Smooth muscle cell of the brain vasculature (primary cell): ENCODE measurements at regions not wholly inside any gene's neighbourhood (a gene's known extent, or its start where the extent isn't known, plus 50 kb on each side); places are given as distances from the start of the nearest gene placed in this dataset.
"Not testable (repeated sequence)": the region's sequence is repeated elsewhere in the genome, so short reads cannot be mapped to it uniquely, and the experiment has no call there.

Experiments used
- DNase-seq: peaks from one replicate; pipeline ENCODE4 v3.0.0-alpha.2; 2012; ENCODE audit warnings: low read depth, low spot score

- no peak for DNase-seq
Observed at GRCh38 chr22:27580311-27580897, 221.2 kb downstream of the MN1 start.

GRCh38 chr22:27581236-27581635 lies 220.3 kb downstream of the MN1 start:
- DNase-seq, result no peak

- no peak for DNase-seq
Observed at GRCh38 chr22:27581688-27582087, 219.9 kb downstream of the MN1 start.

- no peak for DNase-seq
Observed at GRCh38 chr22:27583856-27584255, 217.7 kb downstream of the MN1 start.

GRCh38 chr22:27585141-27585540 lies 216.4 kb downstream of the MN1 start:
- no peak for DNase-seq

GRCh38 chr22:27588268-27588667 lies 213.3 kb downstream of the MN1 start:
- no peak for DNase-seq

GRCh38 chr22:27588915-27589314 lies 212.6 kb downstream of the MN1 start:
- no peak for DNase-seq

- DNase-seq, result no peak
Observed at GRCh38 chr22:27591060-27591459, 210.5 kb downstream of the MN1 start.

GRCh38 chr22:27593378-27593777 lies 208.2 kb downstream of the MN1 start:
- DNase-seq, result no peak

- DNase-seq, result no peak
Observed at GRCh38 chr22:27594020-27594419, 207.5 kb downstream of the MN1 start.

GRCh38 chr22:27594474-27595134 lies 207.0 kb downstream of the MN1 start:
- DNase-seq, result no peak

GRCh38 chr22:27596133-27596870 lies 205.3 kb downstream of the MN1 start:
- DNase-seq, result no peak

GRCh38 chr22:27597703-27598444 lies 203.7 kb downstream of the MN1 start:
- no peak for DNase-seq

GRCh38 chr22:27598792-27599191 lies 202.8 kb downstream of the MN1 start:
- no peak for DNase-seq

- no peak for DNase-seq
Observed at GRCh38 chr22:27601195-27601594, 200.4 kb downstream of the MN1 start.

GRCh38 chr22:27602390-27602789 lies 199.2 kb downstream of the MN1 start:
- no peak for DNase-seq

GRCh38 chr22:27603111-27603799 lies 198.3 kb downstream of the MN1 start:
- DNase-seq, result no peak

GRCh38 chr22:27603800-27604144 lies 197.8 kb downstream of the MN1 start:
- DNase-seq, result no peak

GRCh38 chr22:27605390-27605789 lies 196.2 kb downstream of the MN1 start:
- DNase-seq, result no peak

- DNase-seq, result not testable (repeated sequence)
Observed at GRCh38 chr22:27607750-27608149, 193.8 kb downstream of the MN1 start.

GRCh38 chr22:27609451-27609888 lies 192.1 kb downstream of the MN1 start:
- DNase-seq, result no peak

- not testable (repeated sequence) for DNase-seq
Observed at GRCh38 chr22:27610164-27610563, 191.4 kb downstream of the MN1 start.
